OCI-LY7 (cell line): ENCODE measurements at regions not wholly inside any gene's neighbourhood (a gene's known extent, or its start where the extent isn't known, plus 50 kb on each side); places are given as distances from the start of the nearest gene placed in this dataset.
A peak's percentile ranks its signal among the peaks of the same experiment; 100 is the strongest.

Source experiments
- BruUV-seq: library from RNA; stranded (reverse); fragments of 400-500 nt; replicated peaks from 2 replicates; lab custom pipeline; 2021; lab: Mats Ljungman, UMichigan
- CTCF ChIA-PET: fragments of 300-600 bp; sonication (Branson Sonifier 250); formaldehyde crosslinking; loops from one replicate; lab custom pipeline; 2022; ENCODE audit warnings: antibody characterized with exemption; ENCODE audit not compliant: unreplicated experiment; lab: Charles Lee
- POLR2A ChIA-PET: fragments of 300-600 bp; sonication (Branson Sonifier 250); formaldehyde crosslinking; loops from one replicate; lab custom pipeline; 2022; ENCODE audit warnings: antibody characterized with exemption; lab: Charles Lee
- DNase-seq: peaks from one replicate; pipeline ENCODE4 v3.0.0-alpha.2; 2015; ENCODE audit warnings: low spot score
- H2AFZ ChIP-seq: fragments of 200-600 bp; sonication (generic), shearing (Covaris generic); 2 replicates; pipeline ENCODE4 v1.6.1; 2014; ENCODE audit warnings: mild to moderate bottlenecking, antibody characterized with exemption, low read length, moderate library complexity
- H3K27ac ChIP-seq: fragments of 200-600 bp; sonication (generic); 2 replicates; pipeline ENCODE4 v1.5.1; 2014; ENCODE audit warnings: mixed run types, low read depth, mild to moderate bottlenecking, moderate library complexity, low read length, inconsistent platforms; ENCODE audit not compliant: poor library complexity, severe bottlenecking
- H3K36me3 ChIP-seq: fragments of 200-600 bp; sonication (generic); 2 replicates; pipeline ENCODE4 v1.6.1; 2014; ENCODE audit warnings: mild to moderate bottlenecking, antibody characterized with exemption, low read length, moderate library complexity, mixed read lengths; ENCODE audit not compliant: insufficient read depth
- H3K4me1 ChIP-seq: fragments of 200-600 bp; sonication (generic); 2 replicates; pipeline ENCODE4 v1.5.1; 2014; ENCODE audit warnings: mild to moderate bottlenecking, low read length; ENCODE audit not compliant: insufficient read depth, poor library complexity, severe bottlenecking
- H3K4me2 ChIP-seq: fragments of 200-600 bp; sonication (generic); 2 replicates; pipeline ENCODE4 v1.6.1; 2014; ENCODE audit warnings: mild to moderate bottlenecking, low read length
- H3K4me3 ChIP-seq: fragments of 200-600 bp; sonication (generic); 2 replicates; pipeline ENCODE4 v1.5.1; 2014; ENCODE audit warnings: mild to moderate bottlenecking, low read depth, low read length; ENCODE audit not compliant: poor library complexity, severe bottlenecking
- H3K79me2 ChIP-seq: fragments of 200-600 bp; sonication (generic); 2 replicates; pipeline ENCODE4 v1.6.1; 2016; ENCODE audit warnings: low read depth, mild to moderate bottlenecking, low read length, moderate library complexity, mixed read lengths; ENCODE audit not compliant: insufficient read depth
- H3K9me2 ChIP-seq: fragments of 200-600 bp; sonication (generic); 2 replicates; pipeline ENCODE4 v1.6.1; 2016; ENCODE audit warnings: mild to moderate bottlenecking, low read length, mixed read lengths; ENCODE audit not compliant: insufficient read depth
- H3K9me3 ChIP-seq: fragments of 200-600 bp; sonication (generic); 2 replicates; pipeline ENCODE4 v1.6.1; 2014; ENCODE audit warnings: mild to moderate bottlenecking, mixed run types, low read length, mixed read lengths
- H4K20me1 ChIP-seq: fragments of 200-600 bp; sonication (generic); 2 replicates; pipeline ENCODE4 v1.6.1; 2014; ENCODE audit warnings: mild to moderate bottlenecking, antibody characterized with exemption, low read length, moderate library complexity, mixed read lengths; ENCODE audit not compliant: insufficient read depth
- CTCF ChIP-seq: fragments of 200-600 bp; sonication (generic); conservative IDR thresholded peaks from 2 replicates; pipeline ENCODE4 v1.5.1; 2014; ENCODE audit warnings: mild to moderate bottlenecking, antibody characterized with exemption, low read length, moderate library complexity, mixed read lengths
- EZH2phosphoT487 ChIP-seq: fragments of 200-600 bp; sonication (generic); IDR thresholded peaks from 2 replicates; pipeline ENCODE4 v1.6.1; 2018; ENCODE audit warnings: low read depth, borderline replicate concordance, mild to moderate bottlenecking, mixed run types, antibody characterized with exemption, low read length, moderate library complexity, mixed read lengths
- intact Hi-C: fragments of 100-400 bp; cut with micrococcal nuclease; formaldehyde crosslinking; loops from one replicate; pipeline ENCODE4 v1.10.0; 2022; ENCODE audit not compliant: unreplicated experiment

GRCh38 chr12:17818931-17819330 is 271.1 kb downstream of the RERGL start:
- ChIA-PET CTCF (no interaction called here), POLR2A (no interaction called here)
- Histone ChIP-seq H3K79me2 (no peaks in the 10 kb centered on the region), H3K9me3 (peaks cover 3% of the 10 kb centered on the region; the same call in 1 of the 2 replicates), H3K36me3 (no peaks in the 10 kb centered on the region), H3K27ac (no peak overlapping the region), H3K4me1 (no peaks in the 10 kb centered on the region), H3K9me2 (no peaks in the 10 kb centered on the region), H3K4me3 (no peak overlapping the region), H4K20me1 (no peaks in the 10 kb centered on the region), H3K4me2 (no peak overlapping the region), H2AFZ (no peak overlapping the region)
- DNase-seq: no peak
- no TSS peak for BruUV-seq
- intact Hi-C loops: no loop called here
- no peak for TF ChIP-seq CTCF
- no peak for TF ChIP-seq EZH2phosphoT487

GRCh38 chr12:17810399-17810798 is 279.6 kb downstream of the RERGL start:
- POLR2A ChIA-PET: no interaction called here
- H4K20me1 ChIP-seq: no peaks in the 10 kb centered on the region
- H3K4me2 ChIP-seq: no peak overlapping the region
- no peaks in the 10 kb centered on the region for H3K9me2 ChIP-seq
- no peak overlapping the region for H3K4me3 ChIP-seq
- TF ChIP-seq CTCF (no peak), EZH2phosphoT487 (no peak)
- CTCF ChIA-PET: no interaction called here
- intact Hi-C loops: no loop called here
- BruUV-seq: no TSS peak
- no peak overlapping the region for H3K27ac ChIP-seq
- no peaks in the 10 kb centered on the region for H3K4me1 ChIP-seq
- H3K9me3 ChIP-seq: no peaks in the 10 kb centered on the region
- no peak overlapping the region for H2AFZ ChIP-seq
- no peaks in the 10 kb centered on the region for H3K79me2 ChIP-seq
- no peak for DNase-seq
- H3K36me3 ChIP-seq: no peaks in the 10 kb centered on the region

- Histone ChIP-seq H2AFZ (no peak overlapping the region), H3K9me2 (no peaks in the 10 kb centered on the region), H3K36me3 (no peaks in the 10 kb centered on the region), H3K4me2 (no peak overlapping the region), H3K4me1 (no peaks in the 10 kb centered on the region), H4K20me1 (no peaks in the 10 kb centered on the region), H3K9me3 (no peaks in the 10 kb centered on the region), H3K27ac (no peak overlapping the region), H3K4me3 (no peak overlapping the region), H3K79me2 (no peaks in the 10 kb centered on the region)
- intact Hi-C loops: no loop called here
- ChIA-PET CTCF (no interaction called here), POLR2A (no interaction called here)
- TF ChIP-seq CTCF: peak; percentile 57; the same call in 1 of the 2 replicates
- TF ChIP-seq EZH2phosphoT487: no peak
- DNase-seq: no peak
- BruUV-seq: no TSS peak
Measured at GRCh38 chr12:17809206-17809605, 280.8 kb downstream of the RERGL start.
